Suprapubic skin (tissue), 4 donors: ENCODE measurements at regions not wholly inside any gene's neighbourhood (a gene's known extent, or its start where the extent isn't known, plus 50 kb on each side); places are given as distances from the start of the nearest gene placed in this dataset.

Experiments used
- DNase-seq, 2 donors: peaks; one replicate each; pipeline ENCODE4 v3.0.0-alpha.2; 2019; ENCODE audit warnings: low spot score in 2 of 2
- H3K27ac ChIP-seq: fragments of 200-600 bp; sonication (generic); one replicate; pipeline ENCODE4 v1.5.1; 2019
- H3K27me3 ChIP-seq: fragments of 200-600 bp; sonication (generic); one replicate; pipeline ENCODE4 v1.5.1; 2019
- H3K36me3 ChIP-seq: fragments of 200-600 bp; sonication (generic); one replicate; pipeline ENCODE4 v1.5.1; 2019
- H3K4me1 ChIP-seq: fragments of 200-600 bp; sonication (generic); one replicate; pipeline ENCODE4 v1.5.1; 2019
- H3K4me3 ChIP-seq: fragments of 200-600 bp; sonication (generic); one replicate; pipeline ENCODE4 v1.5.1; 2019; ENCODE audit warnings: mild to moderate bottlenecking
- H3K9me3 ChIP-seq: fragments of 200-600 bp; sonication (generic); one replicate; pipeline ENCODE4 v1.5.1; 2019
- EP300 ChIP-seq: sonication (generic); formaldehyde crosslinking; IDR thresholded peaks from one replicate; pipeline ENCODE4 v1.6.1; 2017; ENCODE audit warnings: antibody characterized with exemption
- POLR2A ChIP-seq, 2 donors: fragments of 450-650 bp; IDR thresholded peaks; one replicate each; pipeline ENCODE4 v1.6.1; 2017; ENCODE audit warnings: antibody characterized with exemption in 2 of 2, mild to moderate bottlenecking in 2 of 2, moderate library complexity in 2 of 2
- POLR2AphosphoS5 ChIP-seq, 3 donors: sonication (generic); formaldehyde crosslinking; IDR thresholded peaks; one replicate each; pipeline ENCODE4 v1.6.1; 2017; ENCODE audit warnings: antibody characterized with exemption in 3 of 3
- WGBS: methylation state at CpG from one replicate; pipeline ENCODE4 v1.1.5; 2018; 5-methylcytosine and 5-hydroxymethylcytosine counted together
- TF ChIP-seq, protein P1 (sequence below), 2 donors: fragments of 200-600 bp in 1 of 2; fragments of 450-650 bp in 1 of 2; sonication (generic) in 1 of 2; IDR thresholded peaks; one replicate each; pipeline ENCODE4 v1.5.1; 2016 to 2019; ENCODE audit warnings: antibody characterized with exemption in 2 of 2, mild to moderate bottlenecking in 1 of 2, moderate library complexity in 1 of 2

DNA sequence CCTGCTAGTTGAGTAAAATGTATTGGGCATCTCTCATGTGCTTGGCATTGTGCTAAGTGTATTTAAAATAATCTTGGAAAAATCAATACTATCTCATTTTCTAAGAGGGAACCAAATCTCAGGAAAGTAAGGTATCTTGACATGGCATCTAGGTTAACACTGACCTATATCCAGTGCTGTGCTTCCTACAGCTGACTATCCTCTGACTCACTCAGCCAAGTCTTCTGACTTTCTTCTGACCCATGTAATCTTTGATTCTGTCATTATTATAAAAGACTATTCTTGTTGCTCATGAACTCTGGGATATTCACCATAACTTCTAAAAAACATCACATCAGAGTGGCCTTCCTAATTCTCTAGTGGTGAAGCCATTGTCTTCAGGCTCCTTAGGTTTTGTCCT is 304.1 kb upstream of the TENM4 start:
- Histone ChIP-seq H3K36me3 (no peaks in the 10 kb centered on the region), H3K4me3 (no peak overlapping the region), H3K27me3 (no peaks in the 10 kb centered on the region), H3K9me3 (no peaks in the 10 kb centered on the region), H3K27ac (no peak overlapping the region), H3K4me1 (no peaks in the 10 kb centered on the region)
- DNase-seq, result no peak
- no peak for TF ChIP-seq POLR2AphosphoS5 (IDR thresholded peaks at IDR 0.05)
- TF ChIP-seq, protein P1, sequence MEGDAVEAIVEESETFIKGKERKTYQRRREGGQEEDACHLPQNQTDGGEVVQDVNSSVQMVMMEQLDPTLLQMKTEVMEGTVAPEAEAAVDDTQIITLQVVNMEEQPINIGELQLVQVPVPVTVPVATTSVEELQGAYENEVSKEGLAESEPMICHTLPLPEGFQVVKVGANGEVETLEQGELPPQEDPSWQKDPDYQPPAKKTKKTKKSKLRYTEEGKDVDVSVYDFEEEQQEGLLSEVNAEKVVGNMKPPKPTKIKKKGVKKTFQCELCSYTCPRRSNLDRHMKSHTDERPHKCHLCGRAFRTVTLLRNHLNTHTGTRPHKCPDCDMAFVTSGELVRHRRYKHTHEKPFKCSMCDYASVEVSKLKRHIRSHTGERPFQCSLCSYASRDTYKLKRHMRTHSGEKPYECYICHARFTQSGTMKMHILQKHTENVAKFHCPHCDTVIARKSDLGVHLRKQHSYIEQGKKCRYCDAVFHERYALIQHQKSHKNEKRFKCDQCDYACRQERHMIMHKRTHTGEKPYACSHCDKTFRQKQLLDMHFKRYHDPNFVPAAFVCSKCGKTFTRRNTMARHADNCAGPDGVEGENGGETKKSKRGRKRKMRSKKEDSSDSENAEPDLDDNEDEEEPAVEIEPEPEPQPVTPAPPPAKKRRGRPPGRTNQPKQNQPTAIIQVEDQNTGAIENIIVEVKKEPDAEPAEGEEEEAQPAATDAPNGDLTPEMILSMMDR (IDR thresholded peaks at IDR 0.05), result no peak
- TF ChIP-seq POLR2A (IDR thresholded peaks at IDR 0.05), result no peak
- no peak for TF ChIP-seq EP300

DNA sequence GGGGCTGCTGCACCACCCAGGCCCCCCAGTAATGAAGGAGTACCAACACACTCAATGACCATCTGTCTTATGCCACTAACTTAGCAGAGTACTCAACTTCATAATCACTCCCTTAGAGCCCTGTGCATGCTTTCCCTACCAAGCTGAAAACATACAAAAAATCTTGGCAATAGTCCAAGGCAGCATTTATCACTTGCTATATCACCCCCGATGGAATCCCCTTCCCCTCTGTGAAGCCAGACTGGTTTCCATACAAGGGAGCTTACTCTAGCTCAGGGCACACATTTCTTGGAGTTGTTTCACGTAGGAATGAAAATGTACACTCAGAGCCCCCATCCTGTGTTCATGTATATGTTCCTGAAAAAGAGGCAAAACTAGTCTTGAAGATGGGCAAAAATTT is 301.3 kb upstream of the TENM4 start:
- Histone ChIP-seq H3K9me3 (no peaks in the 10 kb centered on the region), H3K27ac (no peak overlapping the region), H3K4me3 (no peak overlapping the region), H3K27me3 (no peaks in the 10 kb centered on the region), H3K36me3 (no peaks in the 10 kb centered on the region), H3K4me1 (no peaks in the 10 kb centered on the region)
- DNase-seq, result no peak
- 59% methylated on average over 2 of the region's 2 CpGs for WGBS
- TF ChIP-seq, protein P1 (IDR thresholded peaks at IDR 0.05), result no peak
- TF ChIP-seq POLR2A (IDR thresholded peaks at IDR 0.05), result no peak
- no peak for TF ChIP-seq EP300
- TF ChIP-seq POLR2AphosphoS5 (IDR thresholded peaks at IDR 0.05), result no peak

DNA sequence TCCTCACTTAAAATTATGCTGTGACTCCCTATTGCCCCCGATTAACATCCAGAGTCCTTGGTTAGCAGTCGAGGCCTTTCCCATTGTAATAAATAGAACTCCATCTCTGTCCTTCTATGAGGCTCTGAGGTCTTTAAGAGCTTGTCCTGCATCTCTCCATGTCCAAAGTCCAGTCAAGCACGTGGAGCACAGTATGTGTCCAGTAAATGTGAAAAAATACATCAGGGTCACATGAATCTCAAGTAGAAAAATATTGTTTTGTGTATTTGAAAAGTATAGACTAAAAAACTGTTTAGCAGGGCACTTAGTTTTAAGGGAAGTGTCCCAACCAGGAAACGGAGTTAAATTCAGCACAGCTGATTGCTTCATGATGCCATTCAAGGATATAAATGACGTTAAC is 298.8 kb upstream of the TENM4 start:
- 77% methylated on average over 5 of the region's 5 CpGs for WGBS
- DNase-seq, result no peak
- Histone ChIP-seq H3K9me3 (no peaks in the 10 kb centered on the region), H3K4me3 (no peak overlapping the region), H3K36me3 (no peaks in the 10 kb centered on the region), H3K27me3 (no peaks in the 10 kb centered on the region), H3K27ac (no peak overlapping the region), H3K4me1 (no peaks in the 10 kb centered on the region)
- no peak for TF ChIP-seq POLR2A (IDR thresholded peaks at IDR 0.05)
- TF ChIP-seq EP300, result no peak
- TF ChIP-seq, protein P1 (IDR thresholded peaks at IDR 0.05), result no peak
- no peak for TF ChIP-seq POLR2AphosphoS5 (IDR thresholded peaks at IDR 0.05)

DNA sequence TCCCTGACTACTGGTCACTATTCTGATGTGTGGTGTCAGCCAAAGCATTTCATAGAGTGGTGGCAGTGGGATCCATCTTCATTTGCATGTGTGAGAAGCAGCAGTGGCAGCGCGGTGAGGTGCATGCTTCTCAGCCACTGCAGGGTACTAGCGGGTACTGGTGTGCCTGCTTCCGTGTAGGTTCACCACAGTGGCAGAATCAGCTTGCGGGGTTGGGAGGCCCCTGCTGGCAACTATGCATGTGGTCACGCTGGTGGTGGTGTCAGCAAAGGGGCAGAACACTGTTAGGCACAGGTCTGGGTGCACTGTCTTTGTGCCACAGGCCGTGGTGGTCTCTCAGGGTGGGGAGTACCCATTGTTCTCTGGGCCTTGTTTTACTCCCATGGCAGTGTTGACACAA is 286.4 kb upstream of the TENM4 start:
- Histone ChIP-seq H3K9me3 (peaks cover 11% of the 10 kb centered on the region), H3K4me1 (no peaks in the 10 kb centered on the region), H3K4me3 (no peak overlapping the region), H3K36me3 (no peaks in the 10 kb centered on the region), H3K27ac (no peak overlapping the region), H3K27me3 (no peaks in the 10 kb centered on the region)
- no peak for DNase-seq
- WGBS, result 100% methylated on average over 2 of the region's 7 CpGs
- TF ChIP-seq EP300 (no peak), POLR2A (IDR thresholded peaks at IDR 0.05) (no peak), POLR2AphosphoS5 (IDR thresholded peaks at IDR 0.05) (no peak)
- TF ChIP-seq, protein P1 (IDR thresholded peaks at IDR 0.05), result no peak

DNA sequence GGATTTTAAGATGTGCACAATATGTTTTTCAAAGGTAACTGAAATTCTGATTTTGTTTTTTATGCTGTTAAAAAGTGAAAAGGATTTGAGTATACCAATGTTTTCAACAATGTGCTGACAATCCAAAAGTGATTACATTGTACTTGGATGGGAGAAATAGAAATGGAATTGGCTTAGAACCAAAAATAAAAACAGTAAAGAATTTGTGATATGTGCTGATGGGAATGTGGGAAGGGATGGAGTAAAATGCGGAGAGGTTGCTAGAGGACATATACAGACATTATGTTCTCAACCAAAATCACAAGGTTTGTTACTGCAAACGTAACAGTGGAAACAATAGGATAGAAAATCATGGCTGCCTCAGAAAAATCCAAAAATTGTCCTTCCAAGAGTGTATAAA is 279.3 kb upstream of the TENM4 start:
- no peak for DNase-seq
- Histone ChIP-seq H3K4me3 (no peak overlapping the region), H3K27ac (no peak overlapping the region), H3K27me3 (no peaks in the 10 kb centered on the region), H3K36me3 (no peaks in the 10 kb centered on the region), H3K9me3 (peaks cover 11% of the 10 kb centered on the region), H3K4me1 (no peaks in the 10 kb centered on the region)
- 62% methylated on average over 2 of the region's 2 CpGs for WGBS
- TF ChIP-seq, protein P1 (IDR thresholded peaks at IDR 0.05), result no peak
- TF ChIP-seq POLR2A (IDR thresholded peaks at IDR 0.05), result no peak
- no peak for TF ChIP-seq EP300
- no peak for TF ChIP-seq POLR2AphosphoS5 (IDR thresholded peaks at IDR 0.05)
